ENCODE measurements at regions not wholly inside any gene's neighbourhood (a gene's known extent, or its start where the extent isn't known, plus 50 kb on each side); places are given as distances from the start of the nearest gene placed in this dataset.

DNA sequence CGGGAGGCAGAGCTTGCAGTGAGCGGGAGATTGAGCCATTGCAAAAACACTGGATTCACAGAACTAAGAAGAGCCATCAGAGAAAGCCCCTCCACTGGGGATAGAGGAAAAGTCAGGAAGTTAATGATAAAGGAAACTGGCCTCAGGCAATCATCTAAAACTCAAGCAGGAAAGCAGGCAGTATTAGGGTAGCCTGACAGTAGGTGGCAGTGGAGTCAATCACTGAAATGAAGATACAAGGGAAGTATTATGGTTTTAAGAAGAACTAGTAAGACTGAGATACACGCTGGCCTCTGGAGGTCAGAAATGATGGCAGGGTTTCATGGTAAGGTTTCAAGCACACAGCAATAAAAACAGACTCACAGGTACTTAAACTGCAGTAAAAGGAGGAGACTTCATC is 578.3 kb downstream of the HACE1 start:
- TF ChIP-seq POLR2AphosphoS5 (IDR thresholded peaks at IDR 0.05; ENCODE audit: low read depth, low read length) (no peak), TAF1 (IDR thresholded peaks at IDR 0.05; ENCODE audit: borderline replicate concordance, low read depth, low read length) (no peak), POLR2A (IDR thresholded peaks at IDR 0.05; ENCODE audit: low read depth, low read length) (no peak)
- FAIRE-seq (no peak), DNase-seq (ENCODE audit: insufficient read length) (no peak)

DNA sequence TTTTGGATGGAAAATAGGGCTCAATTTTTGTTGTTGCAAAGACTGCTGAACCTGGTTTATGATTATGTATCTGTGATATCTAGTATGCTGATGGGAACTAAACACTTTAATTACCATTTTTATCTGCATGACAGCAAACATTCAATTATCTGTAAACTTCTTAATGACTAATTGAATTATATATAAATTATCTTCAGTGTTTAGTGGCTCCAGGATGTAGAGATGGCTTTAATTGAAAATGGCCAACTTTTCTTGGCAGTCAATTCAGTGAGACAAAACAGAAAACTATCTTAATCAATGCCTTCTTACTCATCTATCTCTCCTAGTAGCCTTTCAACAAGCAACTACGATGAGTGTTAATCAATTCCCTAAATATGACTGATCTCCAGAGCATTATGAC is 591.3 kb downstream of the HACE1 start:
- FAIRE-seq (no peak), DNase-seq (ENCODE audit: insufficient read length) (no peak)
- no peak for TF ChIP-seq POLR2AphosphoS5 (IDR thresholded peaks at IDR 0.05; ENCODE audit: low read depth, low read length)

DNA sequence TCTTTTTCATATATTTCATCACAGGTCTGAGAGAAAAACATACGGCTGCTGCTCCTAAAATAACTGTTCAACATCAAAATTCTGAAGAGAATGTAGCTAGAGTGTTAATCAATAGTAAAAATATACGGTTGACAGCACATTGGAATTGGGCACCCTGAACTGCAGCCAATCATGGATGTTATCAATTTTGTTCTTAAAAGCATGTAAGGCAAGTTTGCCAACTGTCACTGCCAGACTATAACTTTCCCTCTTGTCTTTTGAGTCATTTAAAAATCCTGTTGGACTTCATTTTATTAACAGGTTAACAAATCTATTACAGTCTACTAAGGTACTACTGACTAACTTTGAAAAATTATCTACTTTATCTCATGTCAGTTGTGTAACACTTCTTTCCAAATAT is 592.8 kb downstream of the HACE1 start:
- DNase-seq (ENCODE audit: insufficient read length) (no peak), FAIRE-seq (no peak)
- no peak for TF ChIP-seq POLR2A (IDR thresholded peaks at IDR 0.05; ENCODE audit: low read depth, low read length)
- no peak for TF ChIP-seq POLR2AphosphoS5 (IDR thresholded peaks at IDR 0.05; ENCODE audit: low read depth, low read length)
- TF ChIP-seq TAF1 (IDR thresholded peaks at IDR 0.05; ENCODE audit: borderline replicate concordance, low read depth, low read length), result no peak

DNA sequence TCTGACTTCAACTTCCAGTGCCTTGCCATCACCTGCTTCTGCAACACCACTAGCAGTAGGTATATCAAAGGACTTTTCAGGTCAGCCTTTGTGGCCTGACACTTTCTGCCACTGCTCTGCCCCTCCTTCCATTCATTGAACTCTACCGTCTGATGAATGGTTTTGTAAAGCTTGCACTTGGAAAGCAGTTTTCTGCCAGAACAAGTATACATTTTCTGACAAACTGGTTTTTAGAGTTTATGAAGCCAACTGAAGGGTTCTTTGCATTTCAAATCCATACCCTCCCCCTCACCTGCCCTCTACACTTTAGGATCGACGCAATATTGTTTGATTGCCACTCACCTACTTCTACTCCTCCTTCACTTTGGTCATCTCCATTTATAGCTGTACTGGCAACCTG is 603.1 kb downstream of the HACE1 start:
- FAIRE-seq (no peak), DNase-seq (ENCODE audit: insufficient read length) (no peak)
- no peak for TF ChIP-seq POLR2AphosphoS5 (IDR thresholded peaks at IDR 0.05; ENCODE audit: low read depth, low read length)
- no peak for TF ChIP-seq POLR2A (IDR thresholded peaks at IDR 0.05; ENCODE audit: low read depth, low read length)
- TF ChIP-seq TAF1 (IDR thresholded peaks at IDR 0.05; ENCODE audit: borderline replicate concordance, low read depth, low read length), result no peak

DNA sequence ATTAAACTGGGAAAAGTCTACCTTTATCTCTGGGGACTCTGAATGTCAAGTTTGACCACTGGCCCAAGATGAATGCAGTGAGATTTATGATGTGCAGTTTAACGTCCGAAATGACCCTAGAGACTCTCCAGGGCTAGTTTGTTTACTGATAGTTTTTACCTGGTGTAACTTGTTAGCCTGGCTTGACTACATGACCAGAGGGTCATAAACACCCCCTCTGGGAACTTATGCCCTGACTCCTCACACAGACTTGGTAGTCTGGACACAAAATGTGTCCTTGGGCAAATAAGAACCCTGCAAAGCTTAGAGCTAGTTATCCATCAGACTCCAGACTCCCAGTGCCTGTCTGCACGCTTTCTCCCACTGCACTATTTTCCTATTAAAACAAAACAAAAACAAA is 606.5 kb downstream of the HACE1 start:
- FAIRE-seq, result no peak
- TF ChIP-seq TAF1 (IDR thresholded peaks at IDR 0.05; ENCODE audit: borderline replicate concordance, low read depth, low read length), result no peak
- TF ChIP-seq POLR2A (IDR thresholded peaks at IDR 0.05; ENCODE audit: low read depth, low read length), result no peak
- no peak for TF ChIP-seq POLR2AphosphoS5 (IDR thresholded peaks at IDR 0.05; ENCODE audit: low read depth, low read length)
- DNase-seq (ENCODE audit: insufficient read length), result no peak

DNA sequence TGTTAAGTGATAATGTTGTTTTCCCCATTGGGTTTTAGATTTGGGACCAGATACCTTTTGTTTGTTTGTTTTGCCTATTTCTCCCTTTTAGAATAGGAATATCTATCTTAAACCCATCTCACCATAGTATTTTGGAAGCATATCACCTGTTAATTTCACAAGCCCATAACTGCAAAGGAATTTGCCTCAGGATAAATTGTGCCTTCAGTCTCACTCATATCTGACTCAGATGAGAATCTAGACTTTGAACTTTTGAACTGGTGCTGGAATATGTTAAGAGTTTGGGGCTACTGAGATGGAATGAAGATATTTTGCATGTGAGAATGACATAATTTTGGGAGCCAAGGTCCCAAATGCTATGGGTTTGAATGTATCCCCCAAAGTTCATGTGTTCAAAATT is 607.4 kb downstream of the HACE1 start:
- FAIRE-seq (no peak), DNase-seq (ENCODE audit: insufficient read length) (no peak)
- TF ChIP-seq POLR2AphosphoS5 (IDR thresholded peaks at IDR 0.05; ENCODE audit: low read depth, low read length) (no peak), TAF1 (IDR thresholded peaks at IDR 0.05; ENCODE audit: borderline replicate concordance, low read depth, low read length) (no peak), POLR2A (IDR thresholded peaks at IDR 0.05; ENCODE audit: low read depth, low read length) (no peak)

DNA sequence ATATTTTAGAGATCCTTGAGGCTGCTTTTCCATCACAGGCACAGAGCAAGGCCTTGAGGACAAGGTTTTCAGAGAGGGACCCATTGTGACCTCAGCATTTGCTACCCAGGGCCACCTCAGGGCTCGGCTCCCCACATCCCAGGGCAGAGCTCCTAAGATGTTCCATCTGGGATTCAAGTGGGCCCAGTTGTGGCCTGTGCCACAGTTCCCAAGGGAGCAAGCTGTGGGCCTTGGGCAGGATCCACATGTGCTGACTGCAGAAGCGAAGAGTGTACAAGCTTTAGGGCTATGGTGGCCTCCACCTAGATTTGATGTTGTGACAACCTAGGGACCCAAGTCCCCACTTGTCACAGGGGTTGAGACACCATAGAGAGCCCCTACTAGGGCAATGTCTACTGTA is 608.1 kb downstream of the HACE1 start:
- DNase-seq (ENCODE audit: insufficient read length), result no peak
- no peak for TF ChIP-seq TAF1 (IDR thresholded peaks at IDR 0.05; ENCODE audit: borderline replicate concordance, low read depth, low read length)
- no peak for TF ChIP-seq POLR2A (IDR thresholded peaks at IDR 0.05; ENCODE audit: low read depth, low read length)
- TF ChIP-seq POLR2AphosphoS5 (IDR thresholded peaks at IDR 0.05; ENCODE audit: low read depth, low read length), result no peak
- FAIRE-seq, result no peak

DNA sequence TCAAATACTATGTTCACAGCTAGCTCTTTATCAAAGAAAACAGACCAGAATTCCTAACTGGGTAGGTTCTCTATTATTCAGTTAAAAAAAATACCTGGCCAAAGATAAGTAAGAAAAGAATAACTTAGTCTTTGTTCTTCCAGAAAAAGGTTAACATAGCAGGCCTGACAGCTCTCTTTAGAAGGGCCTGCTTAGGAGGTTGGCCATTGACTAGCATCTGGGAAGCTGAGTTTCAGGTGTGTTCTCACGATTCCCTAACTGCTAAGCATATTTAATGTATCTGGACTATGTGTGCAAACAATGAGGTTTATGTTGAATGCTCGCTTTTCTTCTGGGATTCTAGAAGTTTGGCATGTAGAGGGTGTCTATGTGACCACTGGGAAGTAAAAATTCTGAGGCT is 618.9 kb downstream of the HACE1 start:
- FAIRE-seq, result no peak
- TF ChIP-seq POLR2A (IDR thresholded peaks at IDR 0.05; ENCODE audit: low read depth, low read length), result no peak
- TF ChIP-seq POLR2AphosphoS5 (IDR thresholded peaks at IDR 0.05; ENCODE audit: low read depth, low read length), result no peak
- no peak for TF ChIP-seq TAF1 (IDR thresholded peaks at IDR 0.05; ENCODE audit: borderline replicate concordance, low read depth, low read length)

DNA sequence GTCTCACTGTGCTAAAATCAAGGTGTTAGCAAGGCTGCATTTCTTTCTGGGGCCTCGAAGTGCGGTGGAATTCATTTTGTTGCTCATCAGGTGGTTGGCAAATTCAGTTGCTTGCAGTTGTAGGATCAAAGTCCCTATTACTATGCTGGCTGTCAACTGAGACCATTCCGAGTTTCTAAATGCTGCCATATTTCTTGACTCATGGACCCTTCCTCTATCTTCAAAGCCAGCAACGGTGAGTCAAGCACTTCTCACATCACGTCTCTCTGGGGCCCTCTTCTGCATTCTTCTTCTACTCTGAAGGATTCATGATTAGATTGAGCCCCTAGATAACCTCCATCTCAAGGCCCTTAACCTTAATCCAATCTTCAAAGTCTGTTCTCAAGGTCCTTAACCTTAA is 619.7 kb downstream of the HACE1 start:
- FAIRE-seq, result no peak
- TF ChIP-seq POLR2A (IDR thresholded peaks at IDR 0.05; ENCODE audit: low read depth, low read length) (no peak), TAF1 (IDR thresholded peaks at IDR 0.05; ENCODE audit: borderline replicate concordance, low read depth, low read length) (no peak), POLR2AphosphoS5 (IDR thresholded peaks at IDR 0.05; ENCODE audit: low read depth, low read length) (no peak)
- DNase-seq (ENCODE audit: insufficient read length), result no peak

More for the DNA sequence above, 618.9 kb downstream of the HACE1 start:
- DNase-seq (ENCODE audit: insufficient read length), result no peak

DNA sequence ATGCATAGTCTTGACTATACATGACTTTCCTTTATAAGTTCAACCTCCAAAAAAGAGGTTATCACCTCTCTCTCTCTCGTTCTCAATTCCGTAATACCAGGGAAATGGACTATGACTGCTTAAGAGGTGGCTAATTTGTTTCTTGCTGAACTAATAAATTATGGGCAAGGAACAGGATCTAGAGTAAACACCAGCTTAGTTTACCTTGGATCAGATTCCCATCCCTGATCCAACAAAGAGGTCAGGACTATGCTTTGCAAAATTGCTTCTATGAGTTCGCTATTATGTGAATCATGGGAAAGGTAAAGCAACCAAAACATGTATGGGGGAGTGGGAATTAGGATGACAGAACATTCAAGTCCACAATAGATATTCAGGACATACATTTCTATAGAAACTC is 630.7 kb downstream of the HACE1 start:
- FAIRE-seq, result no peak
- TF ChIP-seq POLR2AphosphoS5 (IDR thresholded peaks at IDR 0.05; ENCODE audit: low read depth, low read length) (no peak), POLR2A (IDR thresholded peaks at IDR 0.05; ENCODE audit: low read depth, low read length) (no peak)
- no peak for DNase-seq (ENCODE audit: insufficient read length)

DNA sequence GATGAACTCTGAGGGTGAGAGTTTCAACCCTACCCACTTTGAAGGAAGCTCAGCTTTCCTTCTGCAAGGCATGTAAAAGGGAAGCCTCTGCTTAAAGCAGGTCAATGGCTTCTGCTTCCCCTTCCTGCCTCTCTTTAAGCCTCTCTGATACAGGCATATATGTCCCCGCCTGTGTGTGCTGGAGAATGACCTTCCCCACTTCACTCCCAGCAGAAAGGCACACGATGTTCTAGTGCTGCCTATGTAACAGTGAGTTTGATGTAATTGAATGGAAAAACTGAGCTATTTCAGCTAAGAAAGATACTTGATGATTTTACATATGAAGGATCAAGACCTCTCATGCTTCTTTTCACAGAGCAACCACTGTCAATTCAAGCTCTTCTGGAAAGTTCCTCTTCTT is 632.2 kb downstream of the HACE1 start:
- no peak for FAIRE-seq
- DNase-seq (ENCODE audit: insufficient read length), result no peak
- TF ChIP-seq POLR2A (IDR thresholded peaks at IDR 0.05; ENCODE audit: low read depth, low read length), result no peak
- TF ChIP-seq POLR2AphosphoS5 (IDR thresholded peaks at IDR 0.05; ENCODE audit: low read depth, low read length), result no peak
- TF ChIP-seq TAF1 (IDR thresholded peaks at IDR 0.05; ENCODE audit: borderline replicate concordance, low read depth, low read length), result no peak

DNA sequence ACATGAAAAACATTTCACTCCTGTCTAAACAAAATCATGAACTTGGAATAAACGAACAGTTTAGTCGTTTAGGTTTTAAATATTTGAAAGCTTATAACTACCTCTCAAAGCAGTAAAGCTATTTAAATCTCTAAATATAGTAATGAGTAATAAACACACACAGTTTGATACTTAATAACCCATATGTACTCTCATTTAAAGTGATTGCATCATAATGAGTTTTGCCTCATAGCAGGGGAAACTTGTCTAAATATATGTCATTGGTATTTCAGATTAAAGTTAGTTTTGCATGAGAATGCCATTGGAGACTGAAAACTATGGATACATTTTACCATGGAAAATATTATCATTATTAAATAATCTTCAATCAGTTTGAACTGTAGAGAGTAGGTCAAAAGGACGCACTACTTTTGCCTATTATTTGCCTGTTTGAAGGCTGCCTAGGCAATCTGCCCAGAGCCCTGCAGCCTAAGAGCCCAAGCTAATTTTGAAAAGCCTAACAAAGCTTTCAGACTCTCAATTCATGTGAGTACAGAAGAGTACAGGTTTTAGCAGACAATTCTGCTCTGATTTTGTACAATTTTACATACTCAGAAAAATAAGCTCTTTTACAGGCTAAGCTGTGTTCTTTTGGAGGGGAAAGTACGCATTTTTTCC is 632.8 kb downstream of the HACE1 start:
- DNase-seq (ENCODE audit: insufficient read length), result no peak

DNA sequence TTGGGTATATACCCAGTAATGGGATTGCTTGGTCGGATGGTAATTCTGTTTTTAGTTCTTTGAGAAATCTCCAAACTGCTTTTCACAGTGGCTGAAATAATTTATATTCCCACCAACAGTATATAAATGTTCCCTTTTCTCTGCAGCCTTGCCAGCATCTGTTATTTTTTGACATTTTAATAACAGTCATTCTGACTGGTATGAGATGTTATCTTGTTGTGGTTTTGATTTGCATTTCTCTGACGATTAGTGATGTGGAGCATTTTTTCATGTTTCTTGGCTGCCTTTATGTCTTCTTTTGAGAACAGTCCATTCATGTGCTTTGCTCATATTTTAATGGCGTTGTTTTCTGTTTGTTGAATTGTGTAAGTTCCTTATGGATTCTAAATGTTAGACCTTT is 641.6 kb downstream of the HACE1 start:
- TF ChIP-seq TAF1 (IDR thresholded peaks at IDR 0.05; ENCODE audit: borderline replicate concordance, low read depth, low read length) (no peak), POLR2A (IDR thresholded peaks at IDR 0.05; ENCODE audit: low read depth, low read length) (no peak), POLR2AphosphoS5 (IDR thresholded peaks at IDR 0.05; ENCODE audit: low read depth, low read length) (no peak)
- DNase-seq (ENCODE audit: insufficient read length) (no peak), FAIRE-seq (no peak)

More for the DNA sequence above, 632.8 kb downstream of the HACE1 start:
- no peak for TF ChIP-seq TAF1 (IDR thresholded peaks at IDR 0.05; ENCODE audit: borderline replicate concordance, low read depth, low read length)
- no peak for TF ChIP-seq POLR2AphosphoS5 (IDR thresholded peaks at IDR 0.05; ENCODE audit: low read depth, low read length)
- no peak for TF ChIP-seq POLR2A (IDR thresholded peaks at IDR 0.05; ENCODE audit: low read depth, low read length)
- FAIRE-seq, result no peak

Data from GM12892 (cell line).